Activated CD8-positive, alpha-beta memory T cell treated with anti-CD3 and anti-CD28 coated beads, Interleukin-2, amount 50 U/mL, for 4 hours (primary cell): ENCODE measurements at regions not wholly inside any gene's neighbourhood (a gene's known extent, or its start where the extent isn't known, plus 50 kb on each side); places are given as distances from the start of the nearest gene placed in this dataset.

Experiments used
- DNase-seq: peaks from one replicate; pipeline ENCODE4 v3.0.0-alpha.2; 2020

- DNase-seq, result no peak
Measured at GRCh38 chr7:46559194-46559832, 638.2 kb upstream of the IGFBP3 start.

GRCh38 chr7:46558482-46559193, 637.6 kb upstream of the IGFBP3 start:
- DNase-seq, result no peak

DNA sequence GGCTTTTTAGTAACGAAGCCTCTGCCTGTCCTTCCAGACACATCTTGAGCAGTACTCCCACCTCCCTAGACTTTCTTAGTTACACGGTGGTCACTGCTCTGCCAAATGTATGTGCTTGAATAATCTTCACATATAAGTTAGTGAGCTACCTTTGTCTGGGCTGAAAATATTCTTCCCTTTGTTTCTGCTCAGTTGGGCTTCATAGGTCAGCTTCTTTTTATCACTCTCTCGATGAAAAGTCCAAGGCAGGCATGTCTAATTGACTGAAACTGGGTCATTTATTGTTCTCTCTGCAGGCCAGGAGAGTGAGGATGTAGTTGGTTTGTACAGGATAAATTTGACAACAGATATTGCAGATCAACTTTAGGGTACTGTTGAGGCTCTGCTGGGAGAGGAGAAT, 636.7 kb upstream of the IGFBP3 start:
- DNase-seq, result no peak

DNA sequence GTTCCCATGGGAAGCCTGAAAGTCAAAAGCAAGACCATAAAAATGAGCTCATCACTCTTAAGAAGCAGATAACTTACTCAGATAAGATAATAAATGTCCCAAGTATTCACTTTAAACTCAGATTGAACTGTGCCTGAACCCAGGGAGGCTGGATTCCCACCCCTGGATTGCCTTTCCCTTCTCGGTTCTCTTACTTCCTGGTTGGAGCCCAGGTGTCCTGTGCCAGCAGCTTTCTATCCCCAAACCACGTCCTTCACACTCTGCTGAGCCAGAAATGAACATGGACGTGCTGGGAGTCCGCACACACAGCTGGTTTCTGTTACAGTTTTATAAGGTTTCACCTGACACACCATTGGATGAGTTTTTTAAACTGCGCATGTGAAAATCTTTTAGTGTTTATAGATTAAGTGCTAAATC, 636.2 kb upstream of the IGFBP3 start:
- DNase-seq, result no peak

DNA sequence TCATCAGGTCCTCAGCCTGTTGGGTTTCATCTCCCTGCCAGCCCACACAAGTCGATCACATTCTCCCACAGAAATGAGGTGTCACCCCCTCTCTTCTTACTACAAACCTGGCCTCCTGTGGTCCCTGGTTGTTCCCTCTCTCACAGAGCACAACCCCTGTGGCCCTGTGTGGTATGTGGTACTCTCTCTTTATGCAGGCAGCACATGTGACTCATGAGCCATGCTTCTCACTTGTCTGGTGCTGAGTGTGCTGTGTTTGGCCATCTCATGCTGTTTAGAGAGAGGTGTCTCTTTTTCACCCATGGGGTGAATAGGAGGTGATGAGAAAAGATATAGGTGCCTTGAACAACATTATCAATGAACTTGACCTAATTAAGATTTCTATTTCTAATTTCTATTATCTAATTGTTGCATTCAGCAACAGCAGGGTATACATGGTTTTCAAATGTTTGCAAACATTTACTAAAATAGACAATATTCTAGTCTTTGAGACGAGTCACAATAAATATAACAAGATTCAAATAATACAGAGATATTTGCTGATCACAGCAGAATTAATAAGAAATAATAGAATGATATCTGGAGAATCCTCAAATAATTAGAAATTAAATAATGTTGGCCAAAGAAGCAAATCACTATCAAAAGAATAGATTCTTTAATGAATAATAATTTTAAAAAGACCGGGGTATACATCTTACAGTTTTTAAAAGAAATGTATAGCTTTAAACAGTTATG, 633.8 kb upstream of the IGFBP3 start:
- DNase-seq, result no peak

DNA sequence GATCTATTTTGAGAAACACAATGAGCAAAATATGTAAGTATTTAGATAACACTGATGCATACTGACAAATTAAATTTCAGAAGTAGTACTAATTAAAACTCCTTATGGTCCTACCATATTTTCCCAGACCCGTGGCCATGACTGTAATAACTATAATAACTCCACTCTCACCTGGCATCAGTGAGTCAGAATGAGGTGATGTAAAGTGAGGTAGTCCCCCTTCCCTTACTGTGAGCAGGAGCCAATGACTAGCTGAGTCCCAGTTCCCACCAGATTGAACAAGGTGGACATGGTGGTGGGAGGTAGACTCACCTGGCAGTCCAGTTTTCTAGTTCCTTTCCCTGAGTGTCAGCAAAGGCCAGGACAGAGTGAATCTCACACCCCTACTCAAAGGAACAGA, 630.5 kb upstream of the IGFBP3 start:
- DNase-seq, result no peak

DNA sequence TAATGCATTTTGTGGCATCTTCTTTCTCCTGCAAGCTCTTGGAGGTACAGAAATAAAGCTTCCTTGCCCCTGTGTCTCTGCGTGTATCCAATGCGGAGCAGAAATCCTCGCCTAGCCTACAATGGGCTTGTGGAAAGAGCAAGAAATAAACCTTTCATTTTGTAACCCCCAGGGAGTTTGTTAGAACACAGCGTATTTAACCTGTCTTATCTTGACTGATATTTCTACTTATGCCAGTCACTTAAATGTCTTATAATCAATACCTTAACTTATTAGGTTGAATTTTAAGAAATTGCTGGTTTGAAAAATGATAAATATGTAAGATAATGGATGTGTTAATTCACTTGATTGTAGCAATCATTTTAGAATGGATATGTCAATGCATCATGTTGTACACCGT, 629.8 kb upstream of the IGFBP3 start:
- no peak for DNase-seq

GRCh38 chr7:46549892-46550639, 629.0 kb upstream of the IGFBP3 start:
- DNase-seq, result no peak

DNA sequence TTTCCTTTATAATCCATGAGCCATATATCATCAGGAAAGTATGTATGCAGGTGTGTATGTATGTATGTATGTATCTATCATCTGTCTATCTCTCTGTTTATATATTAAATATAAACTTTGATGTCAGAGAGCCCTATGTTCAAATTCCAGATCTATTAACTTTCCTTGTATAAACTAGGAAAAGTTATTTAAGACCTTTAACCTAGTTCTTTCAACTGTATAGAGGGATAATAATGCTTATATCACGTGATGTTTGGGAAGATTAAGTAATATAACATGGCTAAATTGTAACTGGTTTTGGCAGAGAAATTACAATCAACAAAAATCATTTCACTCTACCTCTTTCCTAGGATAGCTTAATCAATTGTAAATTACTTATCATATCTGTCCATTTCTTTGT, 628.3 kb upstream of the IGFBP3 start:
- no peak for DNase-seq

GRCh38 chr7:46547044-46547443, 626.0 kb upstream of the IGFBP3 start:
- DNase-seq, result no peak

DNA sequence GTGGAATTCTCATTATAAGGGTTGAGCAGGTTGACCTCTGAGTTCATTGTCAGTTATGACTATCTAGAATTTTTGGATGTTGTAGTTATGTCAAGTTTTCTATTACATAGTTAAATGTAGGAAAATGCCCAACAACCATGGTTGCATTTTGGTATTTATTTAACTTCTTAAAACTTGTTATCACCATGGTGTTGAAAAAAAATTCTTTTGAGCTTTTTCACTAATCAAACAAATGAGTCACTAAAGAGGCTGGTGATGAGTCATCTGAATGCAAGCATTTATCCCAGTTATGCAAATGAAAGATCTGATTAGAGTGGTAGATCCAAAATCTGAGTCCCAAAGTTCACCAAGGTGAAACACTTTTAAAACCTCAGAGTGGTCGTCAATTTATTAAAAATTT, 624.7 kb upstream of the IGFBP3 start:
- DNase-seq, result no peak

GRCh38 chr7:46544396-46545008, 623.4 kb upstream of the IGFBP3 start:
- DNase-seq, result no peak

DNA sequence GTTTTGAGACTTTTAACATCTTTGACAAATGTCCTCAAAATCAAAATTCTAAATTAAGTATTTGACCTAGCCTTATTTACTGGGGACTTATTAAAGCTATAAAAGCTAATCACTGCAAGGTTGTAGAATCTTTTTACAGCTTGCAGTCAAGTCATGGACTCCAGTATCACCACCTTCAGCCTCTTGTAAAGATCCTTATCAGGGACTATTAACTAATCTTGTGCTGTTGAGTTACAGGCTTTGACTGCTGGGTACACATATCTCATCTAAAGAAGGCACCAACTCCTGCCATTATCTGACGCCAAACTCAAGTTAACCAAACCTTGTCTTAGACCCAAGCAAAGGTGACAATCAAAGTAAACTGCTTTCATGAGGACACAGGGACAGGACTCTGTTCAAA, 621.0 kb upstream of the IGFBP3 start:
- no peak for DNase-seq

DNA sequence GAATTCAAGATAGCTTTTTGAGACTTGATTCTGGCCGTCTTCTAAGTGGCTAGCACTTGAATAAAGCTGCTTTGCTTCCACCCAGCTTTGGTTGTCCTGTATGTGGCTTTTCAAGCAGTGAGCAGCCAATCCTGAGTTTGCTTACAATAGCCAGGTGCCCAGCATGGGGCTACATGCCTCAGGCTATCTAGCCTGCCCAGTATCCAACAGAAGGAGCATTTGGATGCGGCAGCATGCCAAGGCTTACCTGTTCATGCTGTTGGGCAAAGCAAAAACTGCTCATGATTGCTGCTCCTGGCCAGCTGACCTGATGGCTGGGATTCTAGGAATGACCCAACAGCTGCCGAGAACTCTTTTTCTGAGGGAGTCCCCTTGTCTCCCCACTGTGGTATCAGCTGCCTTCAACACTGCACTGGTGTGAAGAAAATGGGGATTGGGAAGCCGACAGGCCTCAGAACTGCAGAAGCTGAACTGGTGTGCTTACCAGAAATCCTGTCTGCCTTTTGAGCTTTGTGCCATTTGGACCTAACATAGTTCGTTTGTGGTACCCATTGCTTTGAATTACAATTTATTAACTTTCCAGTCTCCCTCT, 618.9 kb upstream of the IGFBP3 start:
- DNase-seq, result no peak

DNA sequence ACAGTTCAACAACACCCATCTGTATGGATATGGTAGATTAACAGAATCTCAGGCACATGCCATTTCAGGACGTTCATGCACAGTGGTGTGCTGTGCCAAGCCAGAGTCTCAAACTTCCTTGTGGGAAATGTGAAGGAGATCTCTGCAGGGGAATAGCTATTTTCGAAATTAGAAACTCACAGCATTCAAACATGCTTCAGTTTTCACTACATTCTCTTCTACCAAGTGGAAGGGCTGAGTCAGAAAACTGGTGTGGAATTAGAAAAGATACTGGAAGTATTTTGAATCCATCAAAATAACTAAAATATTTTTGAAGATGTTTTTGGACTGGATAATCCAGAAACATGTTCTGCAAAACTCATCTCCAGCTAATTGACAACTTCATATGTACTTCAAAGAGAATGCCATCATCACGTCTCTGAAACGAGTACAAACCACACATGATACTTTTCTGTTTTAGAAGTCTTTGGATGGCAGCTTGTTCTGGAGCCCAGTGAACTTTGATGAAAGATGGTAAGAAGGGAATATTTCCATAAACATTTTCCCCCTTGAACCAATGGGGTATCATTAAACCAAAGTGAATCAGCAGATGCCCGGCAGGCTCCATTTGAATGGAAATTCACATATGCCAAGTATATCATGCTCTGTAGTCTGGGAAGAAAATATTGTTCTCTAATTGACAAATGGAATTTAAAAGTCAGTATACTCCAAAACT, 616.3 kb upstream of the IGFBP3 start:
- DNase-seq, result no peak

DNA sequence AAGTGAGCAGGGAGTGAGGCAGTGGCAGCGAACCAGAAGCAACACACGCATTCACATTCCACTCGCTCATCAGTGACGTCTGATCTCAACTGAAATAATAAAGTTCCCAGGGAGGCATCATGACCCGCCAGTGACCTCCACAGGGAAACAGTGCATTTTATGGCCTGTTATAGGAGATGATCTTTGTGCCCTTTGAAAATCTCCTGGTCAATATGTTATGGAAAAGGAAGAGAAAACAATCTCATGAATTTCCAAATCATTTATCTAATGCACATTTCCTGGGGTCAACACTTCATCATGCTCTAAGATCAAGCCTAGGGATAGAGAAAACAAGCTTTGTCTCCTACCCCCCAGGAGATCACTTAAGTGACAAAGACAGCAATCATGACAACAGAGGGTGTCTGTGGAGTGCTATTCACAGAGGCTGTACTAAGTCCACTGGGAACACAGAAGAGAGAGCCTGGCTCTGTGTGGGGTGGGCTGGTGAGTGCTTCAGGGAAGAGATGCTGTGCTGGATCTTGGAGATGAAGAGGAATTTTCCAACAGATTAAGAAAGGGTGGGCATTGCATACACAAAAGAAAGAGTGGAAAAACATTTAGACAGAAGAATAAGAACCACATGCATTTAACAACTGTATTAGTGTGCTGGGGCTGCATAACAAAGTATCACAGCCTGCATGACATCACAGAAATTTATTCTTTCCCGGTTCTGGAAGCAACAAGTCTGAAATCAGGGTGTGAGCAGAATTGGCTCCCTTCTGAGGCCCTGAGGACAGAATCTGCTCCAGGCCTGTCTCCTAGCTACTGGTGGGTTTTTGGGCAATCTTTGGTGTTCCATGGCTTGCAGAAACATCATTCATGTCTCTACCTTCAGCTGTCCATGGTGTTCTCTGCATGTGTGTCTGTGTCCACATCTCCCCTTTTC, 613.9 kb upstream of the IGFBP3 start:
- DNase-seq, result no peak

- DNase-seq, result no peak
Measured at GRCh38 chr7:46533946-46534345, 612.9 kb upstream of the IGFBP3 start.

GRCh38 chr7:46532571-46532970, 611.5 kb upstream of the IGFBP3 start:
- DNase-seq, result no peak

- DNase-seq, result no peak
Measured at GRCh38 chr7:46530081-46530750, 609.1 kb upstream of the IGFBP3 start.

DNA sequence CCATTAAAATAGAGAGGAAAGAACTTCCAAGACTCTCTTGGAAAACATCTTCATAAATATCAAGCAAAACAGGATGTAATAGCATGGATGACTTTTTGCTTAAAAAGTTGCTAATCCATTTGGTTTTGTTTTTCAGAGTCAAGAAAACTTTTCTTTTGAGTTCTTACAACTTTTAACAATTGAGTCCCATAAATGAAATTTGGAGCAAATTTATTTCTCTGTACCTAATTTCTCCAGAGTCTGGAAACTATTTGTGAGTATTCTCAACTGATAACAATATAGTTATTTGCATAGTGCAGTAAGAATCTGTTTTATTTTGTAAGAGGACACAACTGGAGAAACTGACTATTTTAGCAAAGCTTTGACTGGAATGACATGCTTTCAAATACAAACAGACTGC, 606.3 kb upstream of the IGFBP3 start:
- no peak for DNase-seq
